Lower lobe of right lung (tissue), 2 donors: ENCODE measurements at regions not wholly inside any gene's neighbourhood (a gene's known extent, or its start where the extent isn't known, plus 50 kb on each side); places are given as distances from the start of the nearest gene placed in this dataset.

Experiments used
- ATAC-seq, 2 donors: fragments of 200-7000 bp; cut with Tn5 transposase; one replicate each; pipeline ENCODE4 v1.9.1; 2020 to 2022; ENCODE audit warnings: mild to moderate bottlenecking in 2 of 2, moderate library complexity in 2 of 2
- DNase-seq: peaks from one replicate; pipeline ENCODE4 v3.0.0-alpha.2; 2020
- H3K27ac ChIP-seq: fragments of 200-600 bp; one replicate; pipeline ENCODE4 v1.8.0; 2022
- H3K27me3 ChIP-seq: fragments of 200-600 bp; one replicate; pipeline ENCODE4 v1.8.0; 2022; ENCODE audit warnings: low read depth
- H3K36me3 ChIP-seq: fragments of 200-600 bp; one replicate; pipeline ENCODE4 v1.8.0; 2022; ENCODE audit warnings: mild to moderate bottlenecking
- H3K4me1 ChIP-seq: fragments of 200-600 bp; one replicate; pipeline ENCODE4 v1.8.0; 2022
- H3K4me3 ChIP-seq: fragments of 200-600 bp; one replicate; pipeline ENCODE4 v1.8.0; 2022; ENCODE audit warnings: mild to moderate bottlenecking
- H3K9me3 ChIP-seq: fragments of 200-600 bp; one replicate; pipeline ENCODE4 v1.8.0; 2022
- CTCF ChIP-seq: fragments of 200-600 bp; IDR thresholded peaks from one replicate; pipeline ENCODE4 v1.8.0; 2022; ENCODE audit warnings: antibody characterized with exemption, mild to moderate bottlenecking
- intact Hi-C: fragments of 100-400 bp; cut with DNase I; formaldehyde crosslinking; loops from one replicate; pipeline ENCODE4 v1.11.0; 2022
- donor health status: DM: no; HTN: yes; CAD: no; lungs with severe emphysema.

- intact Hi-C loops, result no loop called here
- Histone ChIP-seq H3K4me3 (no peak overlapping the region), H3K36me3 (no peaks in the 10 kb centered on the region), H3K9me3 (no peaks in the 10 kb centered on the region), H3K4me1 (peaks cover 5% of the 10 kb centered on the region), H3K27me3 (no peaks in the 10 kb centered on the region), H3K27ac (no peak overlapping the region)
- DNase-seq (no peak), ATAC-seq (peak; percentile 34 to 44)
- no peak for TF ChIP-seq CTCF
Observed at GRCh38 chr3:59522550-59522949, 472.7 kb upstream of the CFAP20DC start.

GRCh38 chr3:59519094-59519493 lies 469.3 kb upstream of the CFAP20DC start:
- Histone ChIP-seq H3K9me3 (no peaks in the 10 kb centered on the region), H3K27me3 (no peaks in the 10 kb centered on the region), H3K4me3 (no peak overlapping the region), H3K27ac (no peak overlapping the region), H3K36me3 (no peaks in the 10 kb centered on the region), H3K4me1 (peaks cover 5% of the 10 kb centered on the region)
- TF ChIP-seq CTCF, result no peak
- no peak for ATAC-seq
- DNase-seq, result no peak
- intact Hi-C loops, result no loop called here

GRCh38 chr3:59518283-59519055 lies 468.6 kb upstream of the CFAP20DC start:
- H3K4me1 ChIP-seq, result peaks cover 5% of the 10 kb centered on the region
- H3K4me3 ChIP-seq, result no peak overlapping the region
- no peaks in the 10 kb centered on the region for H3K36me3 ChIP-seq
- intact Hi-C loops, result no loop called here
- H3K27ac ChIP-seq, result no peak overlapping the region
- DNase-seq (no peak), ATAC-seq (no peak)
- no peaks in the 10 kb centered on the region for H3K27me3 ChIP-seq
- no peak for TF ChIP-seq CTCF
- no peaks in the 10 kb centered on the region for H3K9me3 ChIP-seq

GRCh38 chr3:59517388-59517787 lies 467.6 kb upstream of the CFAP20DC start:
- H3K27ac ChIP-seq, result no peak overlapping the region
- ATAC-seq, result no peak
- H3K4me1 ChIP-seq, result peaks cover 5% of the 10 kb centered on the region
- intact Hi-C loops, result no loop called here
- TF ChIP-seq CTCF, result no peak
- no peaks in the 10 kb centered on the region for H3K36me3 ChIP-seq
- no peak for DNase-seq
- no peak overlapping the region for H3K4me3 ChIP-seq
- no peaks in the 10 kb centered on the region for H3K27me3 ChIP-seq
- no peaks in the 10 kb centered on the region for H3K9me3 ChIP-seq

- Histone ChIP-seq H3K27ac (no peak overlapping the region), H3K36me3 (no peaks in the 10 kb centered on the region), H3K9me3 (no peaks in the 10 kb centered on the region), H3K27me3 (no peaks in the 10 kb centered on the region), H3K4me3 (no peak overlapping the region), H3K4me1 (no peaks in the 10 kb centered on the region)
- intact Hi-C loops, result no loop called here
- ATAC-seq, result no peak
- no peak for TF ChIP-seq CTCF
- DNase-seq, result no peak
Observed at GRCh38 chr3:59515966-59516365, 466.1 kb upstream of the CFAP20DC start.
